NCI-H187 treated with DMSO at 0.1 percent for 48 hours (cell line): ENCODE measurements at regions not wholly inside any gene's neighbourhood (a gene's known extent, or its start where the extent isn't known, plus 50 kb on each side); places are given as distances from the start of the nearest gene placed in this dataset.

ENCODE experiments used
- DNase-seq: peaks from one replicate; lab custom pipeline; 2025; lab: John Stamatoyannopoulos, UW

- DNase-seq, result no peak
These were observed 505.6 kb downstream of the TLE1 start for GRCh38 chr9:81183761-81184160.

GRCh38 chr9:81182431-81182830, 506.9 kb downstream of the TLE1 start:
- DNase-seq, result no peak

GRCh38 chr9:81174023-81174422, 515.3 kb downstream of the TLE1 start:
- no peak for DNase-seq

- DNase-seq, result no peak
These were observed 517.7 kb downstream of the TLE1 start for GRCh38 chr9:81171689-81172088.

- no peak for DNase-seq
These were observed 527.0 kb downstream of the TLE1 start for GRCh38 chr9:81162361-81162760.

GRCh38 chr9:81156381-81156780, 533.0 kb downstream of the TLE1 start:
- no peak for DNase-seq

GRCh38 chr9:81150016-81150625, 539.2 kb downstream of the TLE1 start:
- no peak for DNase-seq

GRCh38 chr9:81146684-81147337, 542.5 kb downstream of the TLE1 start:
- no peak for DNase-seq

GRCh38 chr9:81146241-81146640, 543.1 kb downstream of the TLE1 start:
- no peak for DNase-seq

GRCh38 chr9:81145331-81145963, 543.9 kb downstream of the TLE1 start:
- DNase-seq, result no peak

- no peak for DNase-seq
These were observed 547.4 kb downstream of the TLE1 start for GRCh38 chr9:81141961-81142360.

- DNase-seq, result no peak
These were observed 551.3 kb downstream of the TLE1 start for GRCh38 chr9:81137976-81138568.

- no peak for DNase-seq
These were observed 556.6 kb downstream of the TLE1 start for GRCh38 chr9:81132796-81133195.

GRCh38 chr9:81132318-81132717, 557.0 kb downstream of the TLE1 start:
- no peak for DNase-seq

GRCh38 chr9:81128701-81129100, 560.6 kb downstream of the TLE1 start:
- DNase-seq, result no peak

GRCh38 chr9:81125446-81126092, 563.8 kb downstream of the TLE1 start:
- DNase-seq, result no peak

GRCh38 chr9:81123526-81123925, 565.8 kb downstream of the TLE1 start:
- DNase-seq, result no peak

GRCh38 chr9:81122749-81123148, 566.6 kb downstream of the TLE1 start:
- no peak for DNase-seq

GRCh38 chr9:81119591-81119990, 569.8 kb downstream of the TLE1 start:
- no peak for DNase-seq

- DNase-seq, result no peak
These were observed 570.9 kb downstream of the TLE1 start for GRCh38 chr9:81118416-81118815.

GRCh38 chr9:81116340-81117137, 572.8 kb downstream of the TLE1 start:
- no peak for DNase-seq
